ENCODE measurements at regions not wholly inside any gene's neighbourhood (a gene's known extent, or its start where the extent isn't known, plus 50 kb on each side); places are given as distances from the start of the nearest gene placed in this dataset.

GRCh38 chr2:160753331-160753654, 259.7 kb upstream of the RBMS1 start:
- TF ChIP-seq BCL3 (IDR thresholded peaks at IDR 0.05) (no peak), CHD2 (IDR thresholded peaks at IDR 0.05; ENCODE audit: low read length, partially characterized antibody) (no peak), CTCF (IDR thresholded peaks at IDR 0.05) (no peak), MAX (IDR thresholded peaks at IDR 0.05) (no peak), MYC (IDR thresholded peaks at IDR 0.05; ENCODE audit: borderline replicate concordance, low read length) (no peak), POLR2A (IDR thresholded peaks at IDR 0.05; ENCODE audit: low read length) (no peak), NFE2L2 (conservative IDR thresholded peaks at IDR 0.05; ENCODE audit: low read length) (no peak)
